T-helper 1 cell treated with Interleukin-12 subunit alpha and Interleukin-12 subunit beta and Interleukin-4 antibody, amounts not matched to agents 30 μg/mL and 1 μg/mL, for 36 hours (primary cell): ENCODE measurements at regions not wholly inside any gene's neighbourhood (a gene's known extent, or its start where the extent isn't known, plus 50 kb on each side); places are given as distances from the start of the nearest gene placed in this dataset.

Source experiments
- H3K27ac Mint-ChIP-seq: one replicate; pipeline ENCODE4 v1.8.0; 2021; ENCODE audit warnings: mild to moderate bottlenecking, mixed read lengths
- H3K27me3 Mint-ChIP-seq: one replicate; pipeline ENCODE4 v1.8.0; 2021; ENCODE audit warnings: low read depth, mixed read lengths
- H3K36me3 Mint-ChIP-seq: one replicate; pipeline ENCODE4 v1.8.0; 2021; ENCODE audit warnings: low read depth, mixed read lengths
- H3K4me1 Mint-ChIP-seq: one replicate; pipeline ENCODE4 v1.8.0; 2021; ENCODE audit warnings: low read depth, mixed read lengths
- H3K4me3 Mint-ChIP-seq: one replicate; pipeline ENCODE4 v1.8.0; 2021; ENCODE audit warnings: mild to moderate bottlenecking, moderate library complexity, mixed read lengths
- H3K9me3 Mint-ChIP-seq: one replicate; pipeline ENCODE4 v1.8.0; 2021; ENCODE audit warnings: mixed read lengths

GRCh38 chrX:121301822-121302221 lies 254.4 kb downstream of the GLUD2 start:
- Mint-ChIP-seq H3K4me3 (no peak overlapping the region), H3K4me1 (no peaks in the 10 kb centered on the region), H3K27me3 (no peaks in the 10 kb centered on the region), H3K9me3 (no peaks in the 10 kb centered on the region), H3K27ac (no peak overlapping the region), H3K36me3 (no peaks in the 10 kb centered on the region)

- H3K36me3 Mint-ChIP-seq: no peaks in the 10 kb centered on the region
- no peaks in the 10 kb centered on the region for H3K9me3 Mint-ChIP-seq
- peak overlapping the region; percentile 83 for H3K27ac Mint-ChIP-seq
- peaks cover 10% of the 10 kb centered on the region for H3K4me1 Mint-ChIP-seq
- no peak overlapping the region for H3K4me3 Mint-ChIP-seq
- no peaks in the 10 kb centered on the region for H3K27me3 Mint-ChIP-seq
Observed at GRCh38 chrX:121307449-121307848, 260.0 kb downstream of the GLUD2 start.

GRCh38 chrX:121308276-121308805 lies 260.9 kb downstream of the GLUD2 start:
- Mint-ChIP-seq H3K4me1 (peaks cover 10% of the 10 kb centered on the region), H3K9me3 (no peaks in the 10 kb centered on the region), H3K36me3 (no peaks in the 10 kb centered on the region), H3K27me3 (no peaks in the 10 kb centered on the region), H3K27ac (peak overlapping the region; percentile 83), H3K4me3 (no peak overlapping the region)

- no peaks in the 10 kb centered on the region for H3K9me3 Mint-ChIP-seq
- no peaks in the 10 kb centered on the region for H3K27me3 Mint-ChIP-seq
- peaks cover 10% of the 10 kb centered on the region for H3K4me1 Mint-ChIP-seq
- H3K27ac Mint-ChIP-seq: no peak overlapping the region
- no peaks in the 10 kb centered on the region for H3K36me3 Mint-ChIP-seq
- no peak overlapping the region for H3K4me3 Mint-ChIP-seq
Observed at GRCh38 chrX:121310820-121311219, 263.4 kb downstream of the GLUD2 start.

- H3K4me3 Mint-ChIP-seq: no peak overlapping the region
- H3K9me3 Mint-ChIP-seq: no peaks in the 10 kb centered on the region
- no peak overlapping the region for H3K27ac Mint-ChIP-seq
- no peaks in the 10 kb centered on the region for H3K36me3 Mint-ChIP-seq
- no peaks in the 10 kb centered on the region for H3K27me3 Mint-ChIP-seq
- H3K4me1 Mint-ChIP-seq: no peaks in the 10 kb centered on the region
Observed at GRCh38 chrX:121320441-121320840, 273.0 kb downstream of the GLUD2 start.

- Mint-ChIP-seq H3K36me3 (no peaks in the 10 kb centered on the region), H3K27me3 (no peaks in the 10 kb centered on the region), H3K27ac (no peak overlapping the region), H3K4me1 (no peaks in the 10 kb centered on the region), H3K4me3 (no peak overlapping the region), H3K9me3 (no peaks in the 10 kb centered on the region)
Observed at GRCh38 chrX:121322159-121322558, 274.7 kb downstream of the GLUD2 start.

GRCh38 chrX:121323337-121323736 lies 275.9 kb downstream of the GLUD2 start:
- Mint-ChIP-seq H3K4me3 (no peak overlapping the region), H3K27me3 (no peaks in the 10 kb centered on the region), H3K36me3 (no peaks in the 10 kb centered on the region), H3K9me3 (no peaks in the 10 kb centered on the region), H3K4me1 (no peaks in the 10 kb centered on the region), H3K27ac (no peak overlapping the region)

GRCh38 chrX:121333942-121334341 lies 286.5 kb downstream of the GLUD2 start:
- H3K36me3 Mint-ChIP-seq: no peaks in the 10 kb centered on the region
- H3K9me3 Mint-ChIP-seq: no peaks in the 10 kb centered on the region
- H3K27me3 Mint-ChIP-seq: no peaks in the 10 kb centered on the region
- H3K4me1 Mint-ChIP-seq: no peaks in the 10 kb centered on the region
- no peak overlapping the region for H3K4me3 Mint-ChIP-seq
- no peak overlapping the region for H3K27ac Mint-ChIP-seq

- no peaks in the 10 kb centered on the region for H3K27me3 Mint-ChIP-seq
- no peak overlapping the region for H3K27ac Mint-ChIP-seq
- no peaks in the 10 kb centered on the region for H3K36me3 Mint-ChIP-seq
- H3K4me1 Mint-ChIP-seq: no peaks in the 10 kb centered on the region
- no peaks in the 10 kb centered on the region for H3K9me3 Mint-ChIP-seq
- H3K4me3 Mint-ChIP-seq: no peak overlapping the region
Observed at GRCh38 chrX:121336831-121337421, 289.5 kb downstream of the GLUD2 start.

GRCh38 chrX:121337816-121338215 lies 290.4 kb downstream of the GLUD2 start:
- Mint-ChIP-seq H3K27me3 (no peaks in the 10 kb centered on the region), H3K4me1 (no peaks in the 10 kb centered on the region), H3K4me3 (no peak overlapping the region), H3K27ac (no peak overlapping the region), H3K9me3 (no peaks in the 10 kb centered on the region), H3K36me3 (no peaks in the 10 kb centered on the region)

- H3K4me1 Mint-ChIP-seq: no peaks in the 10 kb centered on the region
- no peaks in the 10 kb centered on the region for H3K9me3 Mint-ChIP-seq
- H3K4me3 Mint-ChIP-seq: no peak overlapping the region
- no peaks in the 10 kb centered on the region for H3K36me3 Mint-ChIP-seq
- no peaks in the 10 kb centered on the region for H3K27me3 Mint-ChIP-seq
- no peak overlapping the region for H3K27ac Mint-ChIP-seq
Observed at GRCh38 chrX:121349263-121349662, 301.9 kb downstream of the GLUD2 start.

GRCh38 chrX:121356139-121356849 lies 308.9 kb downstream of the GLUD2 start:
- H3K9me3 Mint-ChIP-seq: no peaks in the 10 kb centered on the region
- no peaks in the 10 kb centered on the region for H3K27me3 Mint-ChIP-seq

GRCh38 chrX:121356850-121357171 lies 309.4 kb downstream of the GLUD2 start:
- Mint-ChIP-seq H3K27me3 (no peaks in the 10 kb centered on the region), H3K36me3 (no peaks in the 10 kb centered on the region), H3K4me1 (no peaks in the 10 kb centered on the region), H3K9me3 (no peaks in the 10 kb centered on the region), H3K4me3 (no peak overlapping the region), H3K27ac (no peak overlapping the region)

More at GRCh38 chrX:121356139-121356849, 308.9 kb downstream of the GLUD2 start:
- no peaks in the 10 kb centered on the region for H3K4me1 Mint-ChIP-seq
- H3K36me3 Mint-ChIP-seq: no peaks in the 10 kb centered on the region
- no peak overlapping the region for H3K4me3 Mint-ChIP-seq
- no peak overlapping the region for H3K27ac Mint-ChIP-seq

GRCh38 chrX:121360280-121360679 lies 312.9 kb downstream of the GLUD2 start:
- Mint-ChIP-seq H3K36me3 (no peaks in the 10 kb centered on the region), H3K27ac (no peak overlapping the region), H3K4me1 (no peaks in the 10 kb centered on the region)

GRCh38 chrX:121365572-121366161 lies 318.3 kb downstream of the GLUD2 start:
- no peak overlapping the region for H3K4me3 Mint-ChIP-seq
- no peaks in the 10 kb centered on the region for H3K4me1 Mint-ChIP-seq
- H3K9me3 Mint-ChIP-seq: no peaks in the 10 kb centered on the region

More at GRCh38 chrX:121360280-121360679, 312.9 kb downstream of the GLUD2 start:
- no peaks in the 10 kb centered on the region for H3K27me3 Mint-ChIP-seq
- no peak overlapping the region for H3K4me3 Mint-ChIP-seq
- H3K9me3 Mint-ChIP-seq: no peaks in the 10 kb centered on the region

More at GRCh38 chrX:121365572-121366161, 318.3 kb downstream of the GLUD2 start:
- Mint-ChIP-seq H3K27ac (no peak overlapping the region), H3K36me3 (no peaks in the 10 kb centered on the region), H3K27me3 (no peaks in the 10 kb centered on the region)
